NOMO-1 treated with dmso at 0.1 percent for 144 hours (cell line): ENCODE measurements at regions not wholly inside any gene's neighbourhood (a gene's known extent, or its start where the extent isn't known, plus 50 kb on each side); places are given as distances from the start of the nearest gene placed in this dataset.
"Not testable (repeated sequence)": the region's sequence is repeated elsewhere in the genome, so short reads cannot be mapped to it uniquely, and the experiment has no call there.

Experiments used
- DNase-seq: peaks from one replicate; lab custom pipeline; 2025; ENCODE audit not compliant: unreplicated experiment; lab: John Stamatoyannopoulos, UW

- no peak for DNase-seq
Measured at GRCh38 chr2:144131042-144131441, 388.9 kb downstream of the ZEB2 start.

DNA sequence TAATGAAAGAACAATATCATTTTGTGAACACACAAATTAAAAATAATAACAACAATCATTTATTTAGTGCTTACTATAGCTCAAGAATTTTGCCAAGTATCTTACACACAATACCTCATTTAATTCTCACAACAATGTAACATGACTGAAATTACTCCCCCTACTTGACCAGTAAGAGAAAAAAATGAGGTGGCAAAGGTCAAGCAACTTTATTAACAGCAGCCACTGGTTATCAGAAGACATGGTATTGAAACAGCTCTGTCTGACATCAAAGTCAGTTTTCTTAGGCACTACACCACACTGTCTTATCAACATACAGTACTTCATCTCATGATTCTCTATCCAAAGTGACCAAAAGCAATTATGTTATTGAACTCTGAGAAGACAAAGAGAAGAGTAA, 389.4 kb downstream of the ZEB2 start:
- DNase-seq = no peak

GRCh38 chr2:144128130-144128746, 391.7 kb downstream of the ZEB2 start:
- DNase-seq = no peak

- no peak for DNase-seq
Measured at GRCh38 chr2:144127693-144128092, 392.2 kb downstream of the ZEB2 start.

DNA sequence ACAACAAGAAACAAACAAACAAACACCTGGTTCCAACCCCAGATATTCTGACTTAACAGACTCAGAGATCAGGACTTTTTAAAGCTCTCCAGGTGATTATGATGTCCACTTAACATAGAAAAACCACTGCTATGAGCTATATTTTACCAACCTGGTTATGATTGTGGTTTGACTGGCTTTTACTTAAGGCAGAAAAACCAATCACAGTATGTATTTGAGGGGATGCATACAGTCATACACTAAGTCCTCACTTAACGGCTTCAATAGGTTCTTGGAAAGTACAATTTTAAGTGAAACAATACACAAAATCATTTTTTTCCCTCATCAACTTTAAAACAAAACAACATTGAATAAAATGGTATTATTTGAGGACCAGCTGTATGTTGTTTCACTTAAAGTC, 393.6 kb downstream of the ZEB2 start:
- DNase-seq = no peak

GRCh38 chr2:144125751-144126150, 394.2 kb downstream of the ZEB2 start:
- no peak for DNase-seq

- no peak for DNase-seq
Measured at GRCh38 chr2:144124882-144125281, 395.0 kb downstream of the ZEB2 start.

- no peak for DNase-seq
Measured at GRCh38 chr2:144120487-144120886, 399.4 kb downstream of the ZEB2 start.

DNA sequence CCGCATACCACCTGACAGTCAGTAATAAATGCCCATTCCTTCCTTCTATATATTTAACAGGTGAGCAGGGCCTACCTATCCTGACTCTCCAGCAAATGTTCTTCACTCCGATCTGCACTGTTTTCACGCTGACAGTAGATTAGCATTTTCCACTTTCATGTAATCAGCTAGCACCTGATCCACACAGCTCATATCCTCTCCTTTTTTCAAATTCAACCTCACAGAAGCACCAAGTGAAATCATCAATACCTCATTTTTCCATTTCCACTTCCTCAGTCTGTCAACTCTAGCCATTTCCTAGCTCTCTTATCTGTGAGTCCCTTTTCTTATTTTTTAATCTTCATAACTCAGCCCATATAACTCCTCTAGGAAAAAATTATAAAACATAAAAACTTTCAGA, 402.8 kb downstream of the ZEB2 start:
- DNase-seq = no peak

DNA sequence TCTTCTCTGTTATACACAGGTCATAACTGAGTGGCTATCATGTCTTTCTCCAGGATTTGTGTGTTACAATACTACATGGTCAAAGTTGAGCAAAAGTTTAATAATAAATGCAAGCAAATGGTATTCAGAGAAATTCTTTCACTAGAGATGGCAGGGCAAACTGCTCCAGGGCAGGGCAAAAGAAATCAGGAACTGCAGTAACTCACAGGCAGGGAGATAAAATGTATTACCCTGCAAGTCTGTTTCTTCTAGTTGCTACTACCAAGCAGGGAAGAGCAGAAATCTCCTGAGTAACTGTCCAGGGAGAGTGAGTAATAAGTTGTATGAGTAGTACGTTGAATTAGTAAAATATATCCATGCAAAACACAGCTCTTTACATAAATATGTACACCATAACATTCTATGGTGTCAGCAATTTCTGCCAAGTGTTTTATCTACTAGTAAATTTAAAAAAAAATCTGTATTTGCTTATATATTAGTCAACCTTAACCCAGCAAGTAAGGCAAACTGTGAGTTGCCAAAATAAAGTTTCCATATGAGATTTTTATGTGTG, 404.1 kb downstream of the ZEB2 start:
- no peak for DNase-seq

DNA sequence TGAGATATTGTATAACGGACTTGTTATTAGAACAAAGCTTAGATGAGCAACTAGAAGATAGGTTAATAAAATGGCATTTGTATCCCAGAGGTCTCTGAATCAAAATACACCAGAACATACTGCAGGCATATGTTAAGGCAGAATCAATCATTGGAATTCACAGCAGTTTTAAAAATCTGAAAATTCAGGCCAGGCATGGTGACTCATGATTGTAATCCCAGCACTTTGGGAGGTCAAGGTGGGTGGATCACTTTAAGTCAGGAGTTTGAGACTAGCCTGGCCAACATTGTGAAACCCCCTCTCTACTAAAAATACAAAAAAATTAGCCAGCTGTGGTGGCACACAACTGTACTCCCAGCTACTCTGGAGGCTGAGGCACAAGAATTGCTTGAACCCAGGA, 405.2 kb downstream of the ZEB2 start:
- no peak for DNase-seq

GRCh38 chr2:144111437-144111836, 408.5 kb downstream of the ZEB2 start:
- no peak for DNase-seq

DNA sequence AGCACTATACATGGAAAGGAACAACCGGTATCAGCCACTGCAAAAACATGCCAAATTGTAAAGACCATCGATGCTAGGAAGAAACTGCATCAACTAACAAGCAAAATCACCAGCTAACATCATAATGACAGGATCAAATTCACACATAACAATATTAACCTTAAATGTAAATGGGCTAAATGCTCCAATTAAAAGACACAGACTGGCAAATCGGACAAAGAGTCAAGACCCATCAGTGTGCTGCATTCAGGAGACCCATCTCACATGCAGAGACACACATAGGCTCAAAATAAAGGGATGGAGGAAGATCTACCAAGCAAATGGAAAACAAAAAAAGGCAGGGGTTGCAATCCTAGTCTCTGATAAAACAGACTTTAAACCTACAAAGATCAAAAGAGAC, 413.8 kb downstream of the ZEB2 start:
- DNase-seq = not testable (repeated sequence)

- DNase-seq = no peak
Measured at GRCh38 chr2:144102386-144102785, 417.5 kb downstream of the ZEB2 start.

- DNase-seq = no peak
Measured at GRCh38 chr2:144099780-144100377, 420.0 kb downstream of the ZEB2 start.

DNA sequence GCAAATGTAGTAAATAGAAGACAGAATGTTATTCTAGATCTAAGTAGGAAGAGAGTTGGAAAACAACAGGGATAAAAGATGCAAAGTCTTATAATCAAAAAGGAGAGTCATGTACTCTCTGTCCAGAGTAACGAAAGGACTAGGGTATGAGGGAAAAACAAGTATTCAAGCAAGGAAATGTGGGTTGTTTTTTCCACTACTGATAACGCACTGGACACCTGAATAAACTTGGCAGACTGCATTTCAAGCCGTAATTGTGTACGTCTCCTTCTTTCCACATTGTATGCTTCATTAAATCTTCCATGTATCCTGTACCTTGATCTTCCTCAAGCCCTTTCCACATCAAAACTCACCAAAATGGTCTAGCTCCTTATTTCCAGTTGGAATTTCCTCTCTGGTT, 420.6 kb downstream of the ZEB2 start:
- DNase-seq = no peak

DNA sequence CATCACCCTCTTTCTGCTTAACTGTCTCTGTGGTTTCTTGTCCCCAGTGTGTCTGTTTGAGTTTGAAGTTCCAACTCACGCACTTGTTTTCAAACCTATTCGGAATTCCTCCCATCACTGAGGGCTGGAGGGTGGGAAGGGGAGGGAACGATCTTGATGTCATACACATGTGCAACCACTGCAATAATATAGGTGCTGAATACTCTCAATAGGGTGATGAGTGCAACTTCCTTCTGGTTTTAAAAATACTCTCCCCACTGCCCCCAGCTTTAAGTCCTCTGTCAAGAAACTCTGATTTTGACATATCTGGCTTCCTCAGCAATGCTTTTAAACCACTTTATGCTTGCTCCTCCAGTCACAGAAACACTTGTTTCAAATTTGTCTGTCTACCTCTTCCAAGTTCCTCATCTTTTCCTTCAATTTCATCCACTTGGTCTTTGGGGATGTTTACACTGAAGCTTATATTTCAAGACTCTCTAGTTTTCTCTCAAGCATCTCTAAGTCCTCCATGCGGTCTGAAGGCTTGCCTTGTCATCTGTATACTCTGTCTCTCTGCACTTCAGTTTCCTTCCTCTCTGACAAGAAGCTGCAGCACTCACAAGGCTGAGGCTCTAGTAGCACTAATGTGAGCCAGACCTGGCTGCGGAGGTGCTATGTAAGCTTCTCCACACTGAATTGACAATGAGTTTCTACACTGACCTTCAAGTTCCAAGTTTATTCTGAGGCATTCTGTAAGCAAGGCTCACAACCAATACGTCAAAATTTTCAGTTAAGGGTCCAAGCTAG, 422.3 kb downstream of the ZEB2 start:
- no peak for DNase-seq

- no peak for DNase-seq
Measured at GRCh38 chr2:144096531-144096930, 423.4 kb downstream of the ZEB2 start.

- no peak for DNase-seq
Measured at GRCh38 chr2:144094408-144095151, 425.3 kb downstream of the ZEB2 start.

- no peak for DNase-seq
Measured at GRCh38 chr2:144091622-144092021, 428.3 kb downstream of the ZEB2 start.

DNA sequence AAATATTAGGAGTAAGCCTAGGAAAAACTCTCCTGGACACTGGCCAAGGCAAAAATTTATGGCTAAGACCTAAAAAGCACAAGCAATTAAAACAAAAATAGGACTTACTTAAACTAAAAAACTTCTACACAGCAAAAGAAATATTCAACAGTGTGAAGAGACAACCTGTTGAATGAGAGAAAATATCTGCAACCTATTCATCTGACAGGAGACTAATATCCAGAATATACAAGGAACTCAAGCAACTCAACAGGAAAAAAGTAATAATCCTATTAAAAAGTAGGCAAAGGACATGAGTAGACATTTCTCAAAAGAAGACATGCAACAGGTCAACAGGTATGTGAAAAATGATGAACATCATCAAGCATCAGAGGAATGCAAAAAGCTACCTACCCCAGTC, 431.1 kb downstream of the ZEB2 start:
- no peak for DNase-seq
